ENCODE measurements at regions not wholly inside any gene's neighbourhood (a gene's known extent, or its start where the extent isn't known, plus 50 kb on each side); places are given as distances from the start of the nearest gene placed in this dataset.

DNA sequence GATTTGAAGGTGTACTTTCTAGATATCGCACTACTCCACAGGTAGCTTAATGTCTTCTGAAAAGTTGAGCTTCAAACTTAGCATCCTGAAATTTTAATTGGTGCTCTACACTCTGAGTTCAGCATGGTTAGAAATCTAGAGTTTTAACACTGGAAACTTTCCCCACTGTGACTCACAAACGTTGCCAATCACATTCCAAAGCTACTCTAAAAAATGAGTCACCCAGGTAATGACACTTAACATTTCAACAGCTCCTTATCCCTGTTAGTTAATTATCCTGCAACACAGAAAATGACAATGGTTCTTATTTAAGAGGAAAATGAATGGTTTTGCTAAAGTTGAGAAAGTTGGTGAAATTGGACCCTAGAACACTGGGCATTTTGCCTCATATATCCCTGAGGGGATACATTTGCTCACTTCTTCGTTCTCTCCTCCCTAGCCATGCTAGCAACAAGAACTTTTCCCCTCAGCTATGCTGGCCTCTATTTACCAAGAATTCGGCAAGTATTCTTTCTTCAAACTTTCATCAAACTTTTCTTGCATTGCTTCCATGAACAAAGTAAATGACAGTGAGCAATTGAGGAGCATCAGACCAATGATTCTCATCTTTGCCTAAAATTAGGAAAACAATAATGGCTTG lies 1024.1 kb upstream of the KLHL29 start:
- CTCF ChIA-PET, result no interaction called here
- H3K4me1 ChIP-seq (ENCODE audit: control insufficient read depth in 1 of 2, insufficient read depth in 2 of 2, low read length in 2 of 2), result no peaks in the 10 kb centered on the region

More for the DNA sequence above, 1024.1 kb upstream of the KLHL29 start:
- H3K27ac ChIP-seq (ENCODE audit: low read depth, low read length), result no peak overlapping the region
- ATAC-seq, result no peak
- TF ChIP-seq, protein P1, sequence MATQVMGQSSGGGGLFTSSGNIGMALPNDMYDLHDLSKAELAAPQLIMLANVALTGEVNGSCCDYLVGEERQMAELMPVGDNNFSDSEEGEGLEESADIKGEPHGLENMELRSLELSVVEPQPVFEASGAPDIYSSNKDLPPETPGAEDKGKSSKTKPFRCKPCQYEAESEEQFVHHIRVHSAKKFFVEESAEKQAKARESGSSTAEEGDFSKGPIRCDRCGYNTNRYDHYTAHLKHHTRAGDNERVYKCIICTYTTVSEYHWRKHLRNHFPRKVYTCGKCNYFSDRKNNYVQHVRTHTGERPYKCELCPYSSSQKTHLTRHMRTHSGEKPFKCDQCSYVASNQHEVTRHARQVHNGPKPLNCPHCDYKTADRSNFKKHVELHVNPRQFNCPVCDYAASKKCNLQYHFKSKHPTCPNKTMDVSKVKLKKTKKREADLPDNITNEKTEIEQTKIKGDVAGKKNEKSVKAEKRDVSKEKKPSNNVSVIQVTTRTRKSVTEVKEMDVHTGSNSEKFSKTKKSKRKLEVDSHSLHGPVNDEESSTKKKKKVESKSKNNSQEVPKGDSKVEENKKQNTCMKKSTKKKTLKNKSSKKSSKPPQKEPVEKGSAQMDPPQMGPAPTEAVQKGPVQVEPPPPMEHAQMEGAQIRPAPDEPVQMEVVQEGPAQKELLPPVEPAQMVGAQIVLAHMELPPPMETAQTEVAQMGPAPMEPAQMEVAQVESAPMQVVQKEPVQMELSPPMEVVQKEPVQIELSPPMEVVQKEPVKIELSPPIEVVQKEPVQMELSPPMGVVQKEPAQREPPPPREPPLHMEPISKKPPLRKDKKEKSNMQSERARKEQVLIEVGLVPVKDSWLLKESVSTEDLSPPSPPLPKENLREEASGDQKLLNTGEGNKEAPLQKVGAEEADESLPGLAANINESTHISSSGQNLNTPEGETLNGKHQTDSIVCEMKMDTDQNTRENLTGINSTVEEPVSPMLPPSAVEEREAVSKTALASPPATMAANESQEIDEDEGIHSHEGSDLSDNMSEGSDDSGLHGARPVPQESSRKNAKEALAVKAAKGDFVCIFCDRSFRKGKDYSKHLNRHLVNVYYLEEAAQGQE (IDR thresholded peaks at IDR 0.05; ENCODE audit: low read depth), result no peak
- TF ChIP-seq YY1 (IDR thresholded peaks at IDR 0.05; ENCODE audit: extremely low read depth, insufficient replicate concordance, low read depth, low read length) (no peak), SRF (IDR thresholded peaks at IDR 0.05; ENCODE audit: low read depth) (no peak), EZH2 (IDR thresholded peaks at IDR 0.05) (no peak), SIN3A (IDR thresholded peaks at IDR 0.05; ENCODE audit: low read depth) (no peak), EGR1 (IDR thresholded peaks at IDR 0.05; ENCODE audit: low read depth) (no peak), RAD21 (IDR thresholded peaks at IDR 0.05; ENCODE audit: low read depth) (no peak), POLR2AphosphoS5 (IDR thresholded peaks at IDR 0.05; ENCODE audit: low read depth, low read length) (no peak), FOSL1 (IDR thresholded peaks at IDR 0.05; ENCODE audit: low read depth) (no peak), ZNF274 (IDR thresholded peaks at IDR 0.05; ENCODE audit: low read depth, low read length) (no peak), ELF1 (IDR thresholded peaks at IDR 0.05; ENCODE audit: borderline replicate concordance, low read depth) (no peak), TCF7L2 (IDR thresholded peaks at IDR 0.05; ENCODE audit: borderline replicate concordance, extremely low read depth, insufficient read depth, insufficient read length) (no peak), CEBPB (IDR thresholded peaks at IDR 0.05; ENCODE audit: low read depth) (no peak), JUND (IDR thresholded peaks at IDR 0.05) (no peak), EZH2phosphoT487 (IDR thresholded peaks at IDR 0.05; ENCODE audit: borderline replicate concordance) (no peak), POLR2A (IDR thresholded peaks at IDR 0.05; ENCODE audit: borderline replicate concordance, extremely low read depth, insufficient read depth, insufficient read length) (no peak)
- TF ChIP-seq, protein P2, sequence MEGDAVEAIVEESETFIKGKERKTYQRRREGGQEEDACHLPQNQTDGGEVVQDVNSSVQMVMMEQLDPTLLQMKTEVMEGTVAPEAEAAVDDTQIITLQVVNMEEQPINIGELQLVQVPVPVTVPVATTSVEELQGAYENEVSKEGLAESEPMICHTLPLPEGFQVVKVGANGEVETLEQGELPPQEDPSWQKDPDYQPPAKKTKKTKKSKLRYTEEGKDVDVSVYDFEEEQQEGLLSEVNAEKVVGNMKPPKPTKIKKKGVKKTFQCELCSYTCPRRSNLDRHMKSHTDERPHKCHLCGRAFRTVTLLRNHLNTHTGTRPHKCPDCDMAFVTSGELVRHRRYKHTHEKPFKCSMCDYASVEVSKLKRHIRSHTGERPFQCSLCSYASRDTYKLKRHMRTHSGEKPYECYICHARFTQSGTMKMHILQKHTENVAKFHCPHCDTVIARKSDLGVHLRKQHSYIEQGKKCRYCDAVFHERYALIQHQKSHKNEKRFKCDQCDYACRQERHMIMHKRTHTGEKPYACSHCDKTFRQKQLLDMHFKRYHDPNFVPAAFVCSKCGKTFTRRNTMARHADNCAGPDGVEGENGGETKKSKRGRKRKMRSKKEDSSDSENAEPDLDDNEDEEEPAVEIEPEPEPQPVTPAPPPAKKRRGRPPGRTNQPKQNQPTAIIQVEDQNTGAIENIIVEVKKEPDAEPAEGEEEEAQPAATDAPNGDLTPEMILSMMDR (IDR thresholded peaks at IDR 0.05 in 2 of 3, conservative IDR thresholded peaks at IDR 0.05 in 1 of 3; ENCODE audit: borderline replicate concordance in 1 of 3, insufficient read depth in 1 of 3, low read depth in 2 of 3, low read length in 2 of 3), result no peak
- no peak overlapping the region for H3K4me2 ChIP-seq (ENCODE audit: low read length)
- intact Hi-C loops (cut with micrococcal nuclease), result no loop called here
- H3K9me2 ChIP-seq (ENCODE audit: insufficient read depth), result no peaks in the 10 kb centered on the region
- RAD21 ChIA-PET (ENCODE audit: low non-redundant PET in 1 of 2, low total read pairs in 2 of 2, uncharacterized antibody in 2 of 2, unreplicated experiment in 2 of 2), result no interaction called here
- no peaks in the 10 kb centered on the region for H3K27me3 ChIP-seq (ENCODE audit: insufficient read depth, low read length)
- H3K4me3 ChIP-seq (replicated peaks in 1 of 2; ENCODE audit: low read depth in 1 of 2, low read length in 2 of 2), result no peak overlapping the region
- no peak for DNase-seq (ENCODE audit: low read depth, low spot score)
- no TSS peak for BruUV-seq (replicated peaks)
- no peaks in the 10 kb centered on the region for H3K36me3 ChIP-seq (ENCODE audit: control insufficient read depth in 1 of 2, insufficient read depth in 2 of 2, low read length in 2 of 2)
- POLR2A ChIA-PET, result no interaction called here
- H2AFZ ChIP-seq (ENCODE audit: low read depth, low read length, poor library complexity, severe bottlenecking), result no peak overlapping the region
- peaks cover 0 to 7% of the 10 kb centered on the region in 2 experiments; a peak in 1 of 4 replicates for H3K9me3 ChIP-seq (ENCODE audit: control insufficient read depth in 1 of 2, insufficient read depth in 1 of 2, low read depth in 1 of 2, low read length in 2 of 2)
- no peaks in the 10 kb centered on the region for H4K20me1 ChIP-seq (ENCODE audit: insufficient read depth)
- no peak overlapping the region for H3K9ac ChIP-seq (ENCODE audit: low read length)
- no peaks in the 10 kb centered on the region for H3K79me2 ChIP-seq (ENCODE audit: insufficient read depth, low read length)
